SH-SY5Y (cell line): ENCODE measurements at regions not wholly inside any gene's neighbourhood (a gene's known extent, or its start where the extent isn't known, plus 50 kb on each side); places are given as distances from the start of the nearest gene placed in this dataset.

Experiments used
- GATA2 ChIP-seq: IDR thresholded peaks from 2 replicates; pipeline ENCODE4 v1.6.1; 2011; ENCODE audit warnings: mild to moderate bottlenecking, low read depth, low read length
- GATA3 ChIP-seq: IDR thresholded peaks from 2 replicates; pipeline ENCODE4 v1.6.1; 2011; ENCODE audit warnings: low read depth, mild to moderate bottlenecking, low read length, moderate library complexity

GRCh38 chr14:26926585-26926984 lies 328.8 kb upstream of the NOVA1 start:
- TF ChIP-seq GATA2: no peak
- TF ChIP-seq GATA3: no peak
